GM10266 (cell line): ENCODE measurements at regions not wholly inside any gene's neighbourhood (a gene's known extent, or its start where the extent isn't known, plus 50 kb on each side); places are given as distances from the start of the nearest gene placed in this dataset.

Experiments
- DNase-seq: peaks from one replicate; pipeline ENCODE4 v3.0.0; 2012; ENCODE audit errors: extremely low spot score
- TF ChIP-seq, protein P1 (sequence below): IDR thresholded peaks from 2 replicates; pipeline ENCODE4 v1.5.1; 2012; ENCODE audit warnings: mild to moderate bottlenecking, low read depth; ENCODE audit not compliant: control insufficient read depth, insufficient read depth; ENCODE audit errors: missing control alignments

GRCh38 chr6:121959501-121959900 lies 440.0 kb upstream of the HSF2 start:
- DNase-seq, result no peak
- TF ChIP-seq, protein P1, sequence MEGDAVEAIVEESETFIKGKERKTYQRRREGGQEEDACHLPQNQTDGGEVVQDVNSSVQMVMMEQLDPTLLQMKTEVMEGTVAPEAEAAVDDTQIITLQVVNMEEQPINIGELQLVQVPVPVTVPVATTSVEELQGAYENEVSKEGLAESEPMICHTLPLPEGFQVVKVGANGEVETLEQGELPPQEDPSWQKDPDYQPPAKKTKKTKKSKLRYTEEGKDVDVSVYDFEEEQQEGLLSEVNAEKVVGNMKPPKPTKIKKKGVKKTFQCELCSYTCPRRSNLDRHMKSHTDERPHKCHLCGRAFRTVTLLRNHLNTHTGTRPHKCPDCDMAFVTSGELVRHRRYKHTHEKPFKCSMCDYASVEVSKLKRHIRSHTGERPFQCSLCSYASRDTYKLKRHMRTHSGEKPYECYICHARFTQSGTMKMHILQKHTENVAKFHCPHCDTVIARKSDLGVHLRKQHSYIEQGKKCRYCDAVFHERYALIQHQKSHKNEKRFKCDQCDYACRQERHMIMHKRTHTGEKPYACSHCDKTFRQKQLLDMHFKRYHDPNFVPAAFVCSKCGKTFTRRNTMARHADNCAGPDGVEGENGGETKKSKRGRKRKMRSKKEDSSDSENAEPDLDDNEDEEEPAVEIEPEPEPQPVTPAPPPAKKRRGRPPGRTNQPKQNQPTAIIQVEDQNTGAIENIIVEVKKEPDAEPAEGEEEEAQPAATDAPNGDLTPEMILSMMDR, result no peak

DNA sequence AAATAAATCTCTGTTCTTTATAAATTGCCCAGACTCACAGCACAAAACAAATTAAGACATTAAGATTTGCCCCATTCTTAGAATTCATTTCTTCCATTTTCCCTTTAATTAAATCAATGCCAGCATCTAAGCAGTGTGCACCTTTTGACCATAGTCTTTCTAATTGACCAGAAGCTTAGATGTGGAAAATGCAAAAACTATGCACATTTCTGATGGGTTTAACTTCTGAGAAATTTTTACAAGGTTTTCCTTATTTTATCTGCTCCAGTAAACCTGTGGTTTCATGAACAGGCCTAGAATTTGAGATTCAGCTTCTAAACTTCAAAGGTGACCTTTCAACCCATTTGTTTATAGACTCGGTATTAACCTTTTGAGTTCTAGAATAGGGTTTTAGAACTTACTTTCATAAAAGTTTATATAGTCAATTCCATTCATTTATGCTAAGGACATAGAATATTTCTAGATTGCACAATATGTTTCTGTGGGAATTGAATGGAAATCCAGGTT lies 437.8 kb upstream of the HSF2 start:
- DNase-seq, result no peak
- TF ChIP-seq, protein P1, result no peak

DNA sequence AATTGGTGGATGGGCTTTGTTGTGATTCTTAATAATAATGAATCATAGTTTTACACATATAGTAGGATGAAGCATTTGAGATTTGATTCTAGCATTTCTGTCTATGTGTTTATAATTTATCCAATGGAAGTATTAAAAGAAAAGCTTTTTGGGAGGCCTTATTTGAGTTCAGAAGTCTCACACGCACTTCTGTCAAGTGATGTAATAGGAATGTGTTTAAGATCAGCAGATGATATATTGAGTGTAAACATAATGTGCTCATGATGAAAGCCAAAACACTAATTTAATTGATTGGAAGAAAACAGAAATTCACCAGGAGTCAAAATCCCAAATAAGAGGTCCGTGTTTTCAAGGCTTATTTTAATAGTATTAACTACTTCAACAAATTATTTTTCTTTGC lies 435.6 kb upstream of the HSF2 start:
- TF ChIP-seq, protein P1, result no peak
- DNase-seq, result no peak

- TF ChIP-seq, protein P1, result no peak
These were observed 433.7 kb upstream of the HSF2 start for GRCh38 chr6:121965739-121966138.

GRCh38 chr6:121967631-121968030 lies 431.8 kb upstream of the HSF2 start:
- TF ChIP-seq, protein P1, result no peak
- no peak for DNase-seq

More at GRCh38 chr6:121965739-121966138, 433.7 kb upstream of the HSF2 start:
- DNase-seq, result no peak

DNA sequence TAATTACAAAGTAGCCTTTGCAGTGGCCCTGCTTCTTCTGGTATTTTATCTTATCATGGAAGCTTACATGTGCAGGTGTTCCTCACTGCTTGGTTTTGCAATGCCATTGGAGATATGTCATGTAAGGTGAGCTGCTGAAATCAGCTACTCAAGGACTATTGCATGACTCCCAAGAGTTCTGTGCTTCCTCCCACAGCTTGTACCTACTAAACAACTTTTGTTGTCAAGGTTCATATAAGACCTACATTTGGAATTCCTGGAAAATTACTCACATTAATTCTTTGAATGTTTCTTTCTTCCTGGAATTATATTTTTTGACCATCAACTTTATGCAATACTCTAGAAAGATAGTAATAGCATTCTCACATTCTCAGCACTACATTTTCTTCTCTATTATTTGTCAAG lies 427.5 kb upstream of the HSF2 start:
- DNase-seq, result no peak
- TF ChIP-seq, protein P1, result no peak

- TF ChIP-seq, protein P1, result no peak
- DNase-seq, result no peak
These were observed 414.5 kb upstream of the HSF2 start for GRCh38 chr6:121984956-121985355.
